GM13976 (cell line): ENCODE measurements at regions not wholly inside any gene's neighbourhood (a gene's known extent, or its start where the extent isn't known, plus 50 kb on each side); places are given as distances from the start of the nearest gene placed in this dataset.

Source experiments
- DNase-seq: peaks from one replicate; pipeline ENCODE4 v3.0.0; 2012; ENCODE audit warnings: low spot score
- CTCF ChIP-seq: IDR thresholded peaks from 2 replicates; pipeline ENCODE4 v1.5.1; 2012; ENCODE audit warnings: borderline replicate concordance, mild to moderate bottlenecking; ENCODE audit not compliant: insufficient read depth; ENCODE audit errors: extremely low read depth, missing control alignments, control extremely low read depth
- in situ Hi-C: fragments of 300-500 bp; cut with MboI; formaldehyde crosslinking; loops from one replicate; pipeline ENCODE4 v1.12.0; 2022; ENCODE audit warnings: low sequenced_read_pairs, mixed read lengths, inconsistent platforms; ENCODE audit not compliant: unreplicated experiment

- in situ Hi-C loops = no loop called here
- TF ChIP-seq CTCF = no peak
- no peak for DNase-seq
These were observed 130.1 kb upstream of the BMP4 start for GRCh38 chr14:54086767-54087166.

DNA sequence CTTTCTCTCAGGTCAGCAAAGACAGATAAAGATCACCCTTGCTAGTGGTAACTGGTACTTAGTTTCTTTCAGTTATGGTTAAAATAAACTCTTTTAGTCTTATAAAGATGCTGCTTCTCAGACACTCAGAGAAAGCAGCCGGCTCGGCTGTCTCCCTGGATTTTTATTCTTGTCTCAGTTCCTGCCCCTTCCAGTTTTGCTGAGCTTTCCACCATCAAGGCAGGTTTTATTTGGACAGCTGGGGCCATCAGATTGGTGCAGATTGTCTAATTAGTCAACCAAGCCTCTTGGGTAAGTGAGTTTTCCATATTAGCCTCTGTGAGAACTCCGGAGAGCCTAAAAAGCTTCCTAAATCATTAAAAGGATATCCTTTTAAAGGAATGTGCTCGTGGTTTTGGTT, 130.8 kb upstream of the BMP4 start:
- in situ Hi-C loops = no loop called here
- no peak for DNase-seq

DNA sequence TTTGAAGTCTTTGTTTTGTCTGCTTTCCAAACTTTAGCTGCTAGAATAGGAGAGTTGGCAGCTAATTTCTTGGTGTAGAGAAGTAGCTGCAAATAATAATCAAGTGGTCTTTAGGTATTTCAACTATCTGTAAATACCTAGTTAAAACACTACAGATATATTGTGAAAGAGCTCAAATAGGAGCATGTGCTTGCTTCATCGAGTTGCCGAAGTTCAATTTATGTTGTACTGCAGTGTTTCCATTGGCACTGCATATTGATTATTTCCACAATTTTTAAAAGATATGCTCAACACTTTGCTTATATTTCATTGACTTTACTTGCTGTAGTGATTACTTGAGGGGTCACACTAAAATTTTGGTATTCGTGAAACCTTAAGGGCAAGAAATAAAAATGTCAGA, 131.6 kb upstream of the BMP4 start:
- TF ChIP-seq CTCF = no peak
- DNase-seq = no peak
- in situ Hi-C loops = no loop called here

More for the DNA sequence above, 130.8 kb upstream of the BMP4 start:
- no peak for TF ChIP-seq CTCF

GRCh38 chr14:54090274-54090673, 133.6 kb upstream of the BMP4 start:
- in situ Hi-C loops = no loop called here
- DNase-seq = no peak
- no peak for TF ChIP-seq CTCF

DNA sequence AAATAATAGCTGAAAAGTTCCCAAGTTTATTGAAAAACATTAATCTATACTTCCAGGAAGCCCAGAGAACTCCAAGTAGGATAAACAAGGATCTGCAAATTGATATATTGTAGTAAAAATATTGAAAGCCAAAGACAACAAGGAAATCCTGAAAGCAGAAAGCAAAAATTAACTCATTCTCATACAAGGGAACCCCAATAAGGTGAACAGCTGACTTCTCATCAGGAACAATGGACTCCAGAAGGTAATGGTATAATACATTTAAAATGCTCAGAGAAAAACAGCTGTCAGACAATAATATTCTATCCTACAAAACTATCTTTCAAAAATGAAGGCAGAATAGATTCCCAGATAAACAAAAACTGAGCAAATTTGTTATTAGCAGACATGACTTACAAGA, 138.1 kb upstream of the BMP4 start:
- in situ Hi-C loops = no loop called here
- no peak for TF ChIP-seq CTCF
- DNase-seq = no peak

DNA sequence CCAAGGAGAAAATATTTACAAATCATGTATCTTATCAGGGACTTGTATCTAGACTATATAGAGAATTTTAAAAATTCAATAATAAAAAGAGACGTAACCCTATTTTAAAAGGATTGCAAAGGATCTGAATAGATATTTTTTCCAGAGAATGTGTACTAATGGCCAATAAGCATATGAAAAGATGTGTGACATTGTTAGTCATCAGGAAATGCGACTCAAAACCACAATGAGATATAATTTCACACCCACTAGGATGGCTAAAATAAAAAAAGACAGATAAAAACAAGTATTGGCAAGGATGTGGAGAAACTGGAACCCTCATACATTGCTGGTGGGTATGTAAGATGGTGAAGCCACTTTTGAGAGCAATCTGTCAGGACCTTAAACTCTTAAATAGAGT, 141.9 kb upstream of the BMP4 start:
- DNase-seq = no peak
- in situ Hi-C loops = no loop called here
- no peak for TF ChIP-seq CTCF

DNA sequence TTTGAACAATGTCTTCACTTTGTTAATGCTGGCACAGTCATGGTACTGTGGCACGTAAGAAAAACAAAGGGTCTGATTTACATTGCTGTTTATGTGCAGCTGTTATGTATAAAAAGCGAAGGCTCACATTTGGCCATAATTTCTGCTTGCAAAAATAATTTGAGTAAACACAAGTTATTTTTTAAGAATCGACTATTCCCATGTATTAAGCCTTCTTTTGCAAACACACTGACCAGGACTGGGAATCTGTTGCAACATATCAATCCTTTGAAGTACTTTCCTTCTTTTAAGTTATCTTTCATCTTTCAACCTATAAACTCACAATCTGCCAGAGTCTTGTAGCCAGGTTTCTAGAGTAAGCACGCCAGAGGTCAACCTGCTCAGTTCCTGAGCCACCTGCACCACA, 145.4 kb upstream of the BMP4 start:
- in situ Hi-C loops = no loop called here
- TF ChIP-seq CTCF = no peak
- no peak for DNase-seq
